WTC11 (cell line): ENCODE measurements at regions not wholly inside any gene's neighbourhood (a gene's known extent, or its start where the extent isn't known, plus 50 kb on each side); places are given as distances from the start of the nearest gene placed in this dataset.

Source experiments
- ATAC-seq: fragments of 200-7000 bp; cut with Tn5 transposase; 2 replicates; pipeline ENCODE4 v1.10.0; 2021; ENCODE audit warnings: mild to moderate bottlenecking, moderate library complexity
- CTCF ChIA-PET: fragments of 300-600 bp; sonication (Branson Sonifier 250); formaldehyde crosslinking; loops from one replicate; lab custom pipeline; 2021; ENCODE audit warnings: antibody characterized with exemption; lab: Charles Lee
- POLR2A ChIA-PET: fragments of 350-600 bp; sonication (Branson Sonifier 250); formaldehyde crosslinking; loops from one replicate; lab custom pipeline; 2021; ENCODE audit warnings: antibody characterized with exemption; lab: Charles Lee
- DNase-seq: peaks from one replicate; pipeline ENCODE4 v3.0.0; 2021; ENCODE audit warnings: low spot score
- H3K27ac Mint-ChIP-seq: 2 replicates; pipeline ENCODE4 v1.8.0; 2021; ENCODE audit warnings: mixed read lengths
- H3K27me3 Mint-ChIP-seq: 2 replicates; pipeline ENCODE4 v1.8.0; 2021; ENCODE audit warnings: low read depth, mild to moderate bottlenecking, moderate library complexity, mixed read lengths
- H3K36me3 Mint-ChIP-seq: 2 replicates; pipeline ENCODE4 v1.8.0; 2021; ENCODE audit warnings: mixed read lengths
- H3K4me1 Mint-ChIP-seq: 2 replicates; pipeline ENCODE4 v1.8.0; 2022; ENCODE audit warnings: mixed read lengths
- H3K4me3 Mint-ChIP-seq: 2 replicates; pipeline ENCODE4 v1.8.0; 2021; ENCODE audit warnings: mild to moderate bottlenecking, moderate library complexity, mixed read lengths
- H3K9me3 Mint-ChIP-seq: 2 replicates; pipeline ENCODE4 v1.8.0; 2021; ENCODE audit warnings: mixed read lengths
- AR ChIP-seq: fragments of 250-450 bp; sonication (Bioruptor Pico); IDR thresholded peaks from 2 replicates; pipeline ENCODE4 v1.9.0; 2021; ENCODE audit warnings: mild to moderate bottlenecking
- ARID4B ChIP-seq: sonication (generic); formaldehyde crosslinking; IDR thresholded peaks from 2 replicates; pipeline ENCODE4 v1.8.0; 2023; ENCODE audit warnings: missing genetic modification reagents, mild to moderate bottlenecking, borderline replicate concordance
- ATF2 ChIP-seq: sonication (generic); formaldehyde crosslinking; IDR thresholded peaks from 2 replicates; pipeline ENCODE4 v1.8.1; 2022; ENCODE audit warnings: low read depth, missing genetic modification reagents, borderline replicate concordance
- CBFB ChIP-seq: sonication (generic); formaldehyde crosslinking; IDR thresholded peaks from 2 replicates; pipeline ENCODE4 v1.8.1; 2022; ENCODE audit warnings: mild to moderate bottlenecking, low read depth, missing genetic modification reagents
- CREB1 ChIP-seq: sonication (generic); formaldehyde crosslinking; IDR thresholded peaks from 2 replicates; pipeline ENCODE4 v1.8.0; 2023; ENCODE audit warnings: mild to moderate bottlenecking, missing genetic modification reagents
- E2F5 ChIP-seq: sonication (generic); formaldehyde crosslinking; IDR thresholded peaks from 2 replicates; pipeline ENCODE4 v1.8.1; 2022; ENCODE audit warnings: mild to moderate bottlenecking, moderate library complexity, missing genetic modification reagents
- ELF4 ChIP-seq: sonication (generic); formaldehyde crosslinking; IDR thresholded peaks from 2 replicates; pipeline ENCODE4 v1.8.1; 2022; ENCODE audit warnings: low read depth, mild to moderate bottlenecking, moderate library complexity, missing genetic modification reagents
- ERG ChIP-seq: fragments of 250-450 bp; sonication (Bioruptor Pico); IDR thresholded peaks from 2 replicates; pipeline ENCODE4 v1.8.0; 2021; ENCODE audit warnings: mild to moderate bottlenecking
- JAZF1 ChIP-seq: fragments of 250-450 bp; sonication (Bioruptor Pico); IDR thresholded peaks from 2 replicates; pipeline ENCODE4 v1.9.0; 2021; ENCODE audit warnings: moderate library complexity, mild to moderate bottlenecking, inconsistent platforms
- KAT7 ChIP-seq: sonication (generic); formaldehyde crosslinking; IDR thresholded peaks from 2 replicates; pipeline ENCODE4 v1.8.1; 2023; ENCODE audit warnings: missing genetic modification reagents, mild to moderate bottlenecking, borderline replicate concordance
- MLX ChIP-seq: sonication (generic); formaldehyde crosslinking; IDR thresholded peaks from 2 replicates; pipeline ENCODE4 v1.8.1; 2023; ENCODE audit warnings: mild to moderate bottlenecking, missing genetic modification reagents, moderate library complexity
- MXD4 ChIP-seq: fragments of 250-450 bp; sonication (Bioruptor Pico); IDR thresholded peaks from 2 replicates; pipeline ENCODE4 v1.8.0; 2021; ENCODE audit warnings: mild to moderate bottlenecking, moderate library complexity, borderline replicate concordance
- OVOL2 ChIP-seq: fragments of 250-450 bp; sonication (Bioruptor Pico); IDR thresholded peaks from 2 replicates; pipeline ENCODE4 v1.9.0; 2021; ENCODE audit warnings: mild to moderate bottlenecking, borderline replicate concordance
- PRRX2 ChIP-seq: fragments of 250-450 bp; sonication (Bioruptor Pico); IDR thresholded peaks from 2 replicates; pipeline ENCODE4 v1.8.0; 2021; ENCODE audit warnings: mild to moderate bottlenecking
- SP1 ChIP-seq: sonication (generic); formaldehyde crosslinking; conservative IDR thresholded peaks from 2 replicates; pipeline ENCODE4 v1.8.1; 2022; ENCODE audit warnings: missing genetic modification reagents
- ZNF138 ChIP-seq: sonication (generic); formaldehyde crosslinking; conservative IDR thresholded peaks from 2 replicates; pipeline ENCODE4 v1.8.1; 2022; ENCODE audit warnings: mild to moderate bottlenecking, moderate library complexity, missing genetic modification reagents
- ZNF219 ChIP-seq: sonication (generic); formaldehyde crosslinking; IDR thresholded peaks from 2 replicates; pipeline ENCODE4 v1.8.0; 2023; ENCODE audit warnings: missing genetic modification reagents, mild to moderate bottlenecking, borderline replicate concordance
- ZNF232 ChIP-seq: sonication (generic); formaldehyde crosslinking; IDR thresholded peaks from 2 replicates; pipeline ENCODE4 v1.8.0; 2022; ENCODE audit warnings: mild to moderate bottlenecking, missing genetic modification reagents
- ZNF317 ChIP-seq: sonication (generic); formaldehyde crosslinking; IDR thresholded peaks from 2 replicates; pipeline ENCODE4 v1.8.1; 2023; ENCODE audit warnings: low read depth, mild to moderate bottlenecking, moderate library complexity, missing genetic modification reagents, borderline replicate concordance
- ZNF416 ChIP-seq: fragments of 250-450 bp; sonication (Bioruptor Pico); IDR thresholded peaks from 2 replicates; pipeline ENCODE4 v1.9.0; 2021; ENCODE audit warnings: mild to moderate bottlenecking, inconsistent platforms
- ZNF425 ChIP-seq: fragments of 250-450 bp; sonication (Bioruptor Pico); conservative IDR thresholded peaks from 2 replicates; pipeline ENCODE4 v1.9.0; 2021; ENCODE audit warnings: mild to moderate bottlenecking
- ZNF512 ChIP-seq: sonication (generic); formaldehyde crosslinking; IDR thresholded peaks from 2 replicates; pipeline ENCODE4 v1.8.1; 2022; ENCODE audit warnings: missing genetic modification reagents, borderline replicate concordance

GRCh38 chr4:181281451-181281850 is 961.8 kb upstream of the TENM3 start (continued):
- no peak for TF ChIP-seq ARID4B (CRISPR knock-in tag)
- no peak for TF ChIP-seq ZNF416 (CRISPR knock-in tag)
- TF ChIP-seq ERG (CRISPR knock-in tag), result no peak
- TF ChIP-seq JAZF1 (CRISPR knock-in tag), result no peak
- no peak for TF ChIP-seq ZNF317 (CRISPR knock-in tag)
- TF ChIP-seq KAT7, result no peak
- no peak for TF ChIP-seq MXD4 (CRISPR knock-in tag)
- TF ChIP-seq PRRX2 (CRISPR knock-in tag), result no peak
- no peak for TF ChIP-seq ZNF512 (CRISPR knock-in tag)
- TF ChIP-seq ZNF219, result no peak

GRCh38 chr4:181289198-181289597 is 954.0 kb upstream of the TENM3 start:
- no peak overlapping the region for H3K27ac Mint-ChIP-seq
- H3K4me1 Mint-ChIP-seq, result peaks cover 27% of the 10 kb centered on the region
- no peaks in the 10 kb centered on the region for H3K9me3 Mint-ChIP-seq
- ATAC-seq (peak; percentile 48), DNase-seq (no peak)
- H3K36me3 Mint-ChIP-seq, result no peaks in the 10 kb centered on the region
- POLR2A ChIA-PET, result no interaction called here
- no peak overlapping the region for H3K4me3 Mint-ChIP-seq
- H3K27me3 Mint-ChIP-seq, result no peaks in the 10 kb centered on the region
- CTCF ChIA-PET, result no interaction called here
- TF ChIP-seq E2F5 (CRISPR knock-in tag) (no peak), AR (CRISPR knock-in tag) (no peak), ELF4 (no peak), ZNF219 (no peak), ZNF138 (CRISPR knock-in tag) (no peak), ATF2 (CRISPR knock-in tag) (no peak), CBFB (CRISPR knock-in tag) (no peak), OVOL2 (no peak), SP1 (CRISPR knock-in tag) (no peak), MLX (CRISPR knock-in tag) (no peak), ZNF232 (CRISPR knock-in tag) (no peak), ZNF425 (CRISPR knock-in tag) (no peak), CREB1 (no peak)
